GM19238 (cell line): ENCODE measurements at regions not wholly inside any gene's neighbourhood (a gene's known extent, or its start where the extent isn't known, plus 50 kb on each side); places are given as distances from the start of the nearest gene placed in this dataset.

ENCODE experiments used
- DNase-seq: peaks from one replicate; pipeline ENCODE4 v3.0.0; 2011; ENCODE audit warnings: low spot score; ENCODE audit not compliant: insufficient read length

- no peak for DNase-seq
These were observed 311.3 kb downstream of the BMP2 start for GRCh38 chr20:7078804-7079203.

DNA sequence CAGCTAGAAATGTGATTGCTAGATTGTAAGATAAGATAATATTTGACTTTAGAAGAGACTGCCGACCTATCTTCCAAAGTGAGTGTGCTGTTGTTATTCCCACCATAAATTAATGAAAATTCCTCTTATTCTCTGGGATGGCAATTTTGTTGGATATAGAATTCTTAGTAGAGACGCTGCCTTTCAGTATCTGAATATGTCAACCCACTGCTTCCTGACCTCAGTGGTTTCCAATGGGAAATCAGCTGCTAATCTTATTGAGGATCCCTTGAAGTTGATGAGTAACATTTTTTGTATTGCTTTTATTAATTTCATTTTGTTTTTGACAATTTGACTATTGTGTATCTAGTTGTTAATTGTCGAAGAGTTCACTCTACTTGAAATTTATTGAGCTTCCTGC is 313.0 kb downstream of the BMP2 start:
- no peak for DNase-seq

DNA sequence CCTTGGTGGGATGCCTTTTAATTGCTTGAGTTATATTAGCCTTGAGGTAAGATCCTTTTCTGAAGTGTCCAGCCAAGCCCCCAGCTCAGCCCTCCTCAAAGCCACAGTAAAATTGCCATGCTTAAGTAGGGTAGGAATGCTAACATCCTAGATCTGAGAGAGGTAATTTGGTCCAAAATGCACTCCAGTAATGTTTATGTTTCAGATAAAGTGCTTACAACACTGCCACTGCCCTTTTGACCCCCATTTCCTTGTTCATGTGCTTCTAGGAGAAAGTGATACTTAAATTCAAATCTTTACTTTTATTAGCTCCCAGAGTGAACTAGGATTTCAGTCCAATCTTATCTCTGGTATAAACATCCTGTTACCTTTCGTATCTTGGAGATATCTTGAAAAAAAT is 318.0 kb downstream of the BMP2 start:
- DNase-seq = no peak

- no peak for DNase-seq
These were observed 320.3 kb downstream of the BMP2 start for GRCh38 chr20:7087803-7088202.

DNA sequence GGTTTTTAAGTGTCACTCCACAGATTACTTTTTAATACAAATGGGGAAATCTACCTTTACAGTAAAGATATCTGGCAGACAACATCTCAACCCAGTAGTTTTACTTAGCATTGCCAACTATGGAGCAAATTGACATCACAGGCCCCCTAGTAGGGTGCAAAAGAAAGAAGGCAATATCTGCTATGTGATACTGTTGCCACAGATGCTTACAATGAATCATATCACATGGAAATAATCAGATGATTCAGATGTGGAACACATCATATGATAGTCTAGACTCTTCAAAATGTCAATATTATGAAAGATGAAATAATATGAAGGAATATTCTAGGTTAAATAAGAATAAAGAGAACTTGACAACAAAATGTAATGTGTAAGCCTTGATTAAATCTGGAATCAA is 322.5 kb downstream of the BMP2 start:
- DNase-seq = no peak

DNA sequence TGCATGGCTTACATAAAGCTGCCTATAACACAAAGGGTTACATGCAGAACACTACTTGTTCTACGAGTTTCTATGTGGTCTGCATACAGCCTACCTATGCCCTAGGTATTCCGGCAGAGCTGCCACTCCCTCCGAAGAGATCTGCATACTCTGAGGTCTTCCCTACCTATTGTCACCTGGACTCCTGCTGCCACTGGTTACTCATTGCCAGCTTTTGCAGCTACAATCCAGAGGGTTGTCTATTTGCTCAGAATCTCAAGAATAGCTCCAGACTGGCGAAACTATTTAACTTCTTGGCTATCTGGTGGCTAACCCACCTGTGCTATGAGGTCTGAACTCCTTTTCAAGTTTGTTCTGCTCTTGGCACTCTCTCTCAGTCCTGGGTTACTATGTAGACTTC is 323.3 kb downstream of the BMP2 start:
- no peak for DNase-seq

DNA sequence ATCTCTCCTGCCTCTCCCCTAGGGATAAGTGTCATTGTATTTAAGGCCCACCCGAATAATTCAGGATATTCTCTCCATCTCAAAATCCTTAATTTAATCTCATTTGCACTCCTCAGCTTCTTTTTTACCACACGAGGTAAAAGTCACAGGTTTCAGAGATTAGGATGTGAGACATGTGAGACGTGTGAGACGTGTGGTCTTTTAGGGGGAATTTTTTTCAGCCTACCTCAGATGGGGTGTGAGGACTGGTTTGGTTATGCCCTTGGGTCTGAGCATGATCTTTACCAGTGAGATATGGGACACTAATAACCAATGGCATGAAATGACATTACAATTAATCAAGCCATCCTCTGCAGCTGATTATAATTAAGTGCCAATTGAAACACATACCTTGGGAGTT is 324.2 kb downstream of the BMP2 start:
- DNase-seq = no peak

- DNase-seq = no peak
These were observed 327.0 kb downstream of the BMP2 start for GRCh38 chr20:7094438-7094997.

DNA sequence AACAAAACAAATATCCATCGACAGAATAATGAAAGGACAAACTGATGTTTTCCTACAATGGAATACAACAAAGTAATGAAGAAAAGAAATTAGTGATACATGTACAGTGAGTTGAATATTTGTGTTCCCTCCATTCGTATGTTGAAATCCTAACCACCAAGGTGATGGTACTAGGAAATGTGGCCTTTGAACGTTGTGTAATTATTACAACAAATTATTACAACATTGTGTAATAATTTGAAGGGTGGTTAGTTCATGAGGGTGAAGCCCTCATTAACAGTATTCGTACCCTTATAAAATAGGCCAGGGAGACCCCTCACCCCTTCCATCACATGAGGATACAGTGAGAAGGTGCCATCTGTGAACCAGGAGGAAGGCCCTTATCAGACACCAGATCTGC is 339.4 kb downstream of the BMP2 start:
- DNase-seq = no peak

DNA sequence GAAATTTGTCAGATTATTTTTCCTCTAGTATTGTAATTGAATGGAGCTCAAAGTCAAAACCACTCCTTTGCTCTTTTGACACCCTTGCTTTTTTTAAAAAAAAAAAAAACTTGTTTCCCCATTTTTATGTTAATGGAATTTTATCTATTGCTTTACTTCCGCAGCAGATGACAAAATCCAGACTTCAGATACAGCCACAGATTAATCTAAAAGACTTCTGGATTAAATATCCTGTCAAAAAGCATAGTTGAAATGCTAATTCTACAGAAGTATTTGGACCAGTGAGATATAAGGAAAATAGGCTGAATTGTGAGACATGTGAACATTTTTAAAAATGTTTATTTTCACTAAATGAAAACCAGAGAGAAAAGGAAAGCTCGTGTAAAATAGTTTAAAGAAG is 341.4 kb downstream of the BMP2 start:
- no peak for DNase-seq

GRCh38 chr20:7113577-7114466 is 346.3 kb downstream of the BMP2 start:
- no peak for DNase-seq

GRCh38 chr20:7123457-7123856 is 356.0 kb downstream of the BMP2 start:
- DNase-seq = no peak

- no peak for DNase-seq
These were observed 356.6 kb downstream of the BMP2 start for GRCh38 chr20:7124120-7124519.

- DNase-seq = no peak
These were observed 369.4 kb downstream of the BMP2 start for GRCh38 chr20:7136886-7137285.

GRCh38 chr20:7137395-7138151 is 370.1 kb downstream of the BMP2 start:
- no peak for DNase-seq

- no peak for DNase-seq
These were observed 377.0 kb downstream of the BMP2 start for GRCh38 chr20:7144464-7144863.

DNA sequence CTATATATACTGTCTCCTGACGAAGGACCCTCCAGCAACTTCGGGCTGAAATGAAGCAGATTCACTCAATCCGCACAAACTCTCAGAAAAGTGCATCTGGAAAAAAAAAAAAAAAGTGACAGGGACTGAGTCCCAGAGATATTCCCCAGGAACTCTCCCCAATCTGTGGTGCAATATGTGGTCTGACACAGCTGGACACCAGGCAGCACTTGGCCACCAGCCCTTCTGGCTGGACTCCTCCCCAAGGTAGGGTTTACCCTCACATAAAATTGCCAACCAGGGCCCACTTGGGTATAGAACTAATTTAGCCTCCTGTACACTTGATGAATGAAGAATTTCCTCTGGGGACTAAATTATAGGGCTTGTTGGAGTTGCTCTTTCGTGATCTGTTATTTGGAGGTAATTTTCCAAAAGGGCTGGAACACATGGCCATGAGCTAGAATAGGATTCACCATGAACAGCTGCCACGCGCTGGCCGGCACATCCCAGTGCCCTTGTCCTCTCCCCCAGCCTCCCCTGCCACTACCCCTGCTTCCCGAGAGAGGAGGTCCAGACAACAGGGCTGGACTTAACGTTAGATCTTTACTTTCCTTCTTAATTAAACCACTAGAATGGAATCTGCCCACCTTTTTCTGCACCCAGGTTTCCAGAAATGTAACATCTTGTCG is 379.2 kb downstream of the BMP2 start:
- no peak for DNase-seq

GRCh38 chr20:7147220-7147601 is 379.7 kb downstream of the BMP2 start:
- DNase-seq = no peak

- no peak for DNase-seq
These were observed 384.4 kb downstream of the BMP2 start for GRCh38 chr20:7151676-7152470.

- no peak for DNase-seq
These were observed 387.8 kb downstream of the BMP2 start for GRCh38 chr20:7155282-7155681.

DNA sequence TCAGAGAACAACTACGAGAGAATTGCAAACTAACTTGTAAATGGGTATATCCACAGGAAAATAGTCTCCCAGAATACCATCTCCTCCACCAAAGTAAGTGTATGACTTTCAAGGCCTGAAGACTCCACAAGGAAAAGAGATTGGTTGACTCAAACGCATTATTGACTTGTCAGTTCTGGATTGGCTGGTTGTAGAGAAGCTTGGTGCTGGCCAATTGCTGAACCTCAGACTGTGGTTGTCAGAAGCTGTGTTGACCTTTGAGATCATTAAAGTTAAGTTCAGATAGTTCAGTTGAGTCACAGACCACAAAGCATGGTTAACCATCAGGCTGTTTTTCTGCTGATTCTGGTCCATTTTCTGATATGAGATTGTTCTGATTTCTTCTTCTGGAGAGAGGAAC is 388.3 kb downstream of the BMP2 start:
- DNase-seq = no peak
